HFFc6 (cell line): ENCODE measurements at regions not wholly inside any gene's neighbourhood (a gene's known extent, or its start where the extent isn't known, plus 50 kb on each side); places are given as distances from the start of the nearest gene placed in this dataset.

Source experiments
- DNase-seq: peaks from one replicate; pipeline ENCODE4 v3.0.0-alpha.2; 2018
- H3K27ac Mint-ChIP-seq: 2 replicates; pipeline ENCODE4 v1.8.0; 2020; ENCODE audit warnings: mild to moderate bottlenecking, mixed read lengths
- H3K27me3 Mint-ChIP-seq: 2 replicates; pipeline ENCODE4 v1.8.0; 2021; ENCODE audit warnings: mild to moderate bottlenecking, moderate library complexity, mixed read lengths; ENCODE audit not compliant: insufficient read depth
- H3K36me3 Mint-ChIP-seq: 2 replicates; pipeline ENCODE4 v1.8.0; 2021; ENCODE audit warnings: low read depth, mixed read lengths
- H3K4me1 Mint-ChIP-seq: 2 replicates; pipeline ENCODE4 v1.8.0; 2020; ENCODE audit warnings: low read depth, mixed read lengths
- H3K4me3 Mint-ChIP-seq: 2 replicates; pipeline ENCODE4 v1.8.0; 2020; ENCODE audit warnings: mild to moderate bottlenecking, moderate library complexity, mixed read lengths
- H3K9me3 Mint-ChIP-seq: 2 replicates; pipeline ENCODE4 v1.8.0; 2020; ENCODE audit warnings: mild to moderate bottlenecking, mixed read lengths
- TF ChIP-seq, protein P1 (sequence below): fragments of 200-600 bp; sonication (generic); IDR thresholded peaks from 2 replicates; pipeline ENCODE4 v1.5.0; 2021; ENCODE audit warnings: antibody characterized with exemption, mild to moderate bottlenecking

DNA sequence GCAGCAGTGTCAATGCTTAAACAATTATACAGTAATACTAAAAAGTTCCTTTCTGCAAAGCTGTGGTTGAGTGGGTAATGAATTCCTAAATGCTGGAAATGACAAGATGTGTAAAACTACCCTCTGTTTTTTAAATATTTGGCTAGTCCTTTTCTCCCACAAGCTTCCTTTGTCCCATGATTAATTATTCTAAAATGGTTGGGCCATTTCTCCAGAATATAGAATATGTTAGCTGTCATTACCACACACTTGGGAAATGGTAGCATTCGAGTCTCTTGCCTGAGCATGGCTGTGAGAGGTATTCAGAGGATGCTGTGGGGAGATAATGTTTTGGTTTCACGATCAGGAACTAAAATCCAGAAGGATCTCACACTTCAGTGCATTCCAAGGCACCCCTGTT lies 1185.8 kb downstream of the UQCRFS1 start:
- TF ChIP-seq, protein P1, sequence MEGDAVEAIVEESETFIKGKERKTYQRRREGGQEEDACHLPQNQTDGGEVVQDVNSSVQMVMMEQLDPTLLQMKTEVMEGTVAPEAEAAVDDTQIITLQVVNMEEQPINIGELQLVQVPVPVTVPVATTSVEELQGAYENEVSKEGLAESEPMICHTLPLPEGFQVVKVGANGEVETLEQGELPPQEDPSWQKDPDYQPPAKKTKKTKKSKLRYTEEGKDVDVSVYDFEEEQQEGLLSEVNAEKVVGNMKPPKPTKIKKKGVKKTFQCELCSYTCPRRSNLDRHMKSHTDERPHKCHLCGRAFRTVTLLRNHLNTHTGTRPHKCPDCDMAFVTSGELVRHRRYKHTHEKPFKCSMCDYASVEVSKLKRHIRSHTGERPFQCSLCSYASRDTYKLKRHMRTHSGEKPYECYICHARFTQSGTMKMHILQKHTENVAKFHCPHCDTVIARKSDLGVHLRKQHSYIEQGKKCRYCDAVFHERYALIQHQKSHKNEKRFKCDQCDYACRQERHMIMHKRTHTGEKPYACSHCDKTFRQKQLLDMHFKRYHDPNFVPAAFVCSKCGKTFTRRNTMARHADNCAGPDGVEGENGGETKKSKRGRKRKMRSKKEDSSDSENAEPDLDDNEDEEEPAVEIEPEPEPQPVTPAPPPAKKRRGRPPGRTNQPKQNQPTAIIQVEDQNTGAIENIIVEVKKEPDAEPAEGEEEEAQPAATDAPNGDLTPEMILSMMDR, result no peak
- Mint-ChIP-seq H3K4me1 (no peaks in the 10 kb centered on the region), H3K36me3 (peaks cover 3% of the 10 kb centered on the region; the same call in 1 of the 2 replicates), H3K9me3 (peaks cover 46% of the 10 kb centered on the region), H3K27me3 (no peaks in the 10 kb centered on the region), H3K4me3 (no peak overlapping the region), H3K27ac (no peak overlapping the region)
- DNase-seq, result no peak

GRCh38 chr19:28026636-28027035 lies 1186.3 kb downstream of the UQCRFS1 start:
- Mint-ChIP-seq H3K4me3 (no peak overlapping the region), H3K9me3 (peaks cover 47% of the 10 kb centered on the region), H3K4me1 (no peaks in the 10 kb centered on the region), H3K27me3 (no peaks in the 10 kb centered on the region), H3K36me3 (no peaks in the 10 kb centered on the region), H3K27ac (no peak overlapping the region)
- no peak for DNase-seq
- TF ChIP-seq, protein P1, result no peak

GRCh38 chr19:28024920-28025319 lies 1188.0 kb downstream of the UQCRFS1 start:
- H3K27ac Mint-ChIP-seq, result no peak overlapping the region
- no peaks in the 10 kb centered on the region for H3K27me3 Mint-ChIP-seq
- peaks cover 55% of the 10 kb centered on the region for H3K9me3 Mint-ChIP-seq
- no peaks in the 10 kb centered on the region for H3K4me1 Mint-ChIP-seq
- DNase-seq, result no peak
- no peak overlapping the region for H3K4me3 Mint-ChIP-seq
- no peaks in the 10 kb centered on the region for H3K36me3 Mint-ChIP-seq
- TF ChIP-seq, protein P1, result no peak

DNA sequence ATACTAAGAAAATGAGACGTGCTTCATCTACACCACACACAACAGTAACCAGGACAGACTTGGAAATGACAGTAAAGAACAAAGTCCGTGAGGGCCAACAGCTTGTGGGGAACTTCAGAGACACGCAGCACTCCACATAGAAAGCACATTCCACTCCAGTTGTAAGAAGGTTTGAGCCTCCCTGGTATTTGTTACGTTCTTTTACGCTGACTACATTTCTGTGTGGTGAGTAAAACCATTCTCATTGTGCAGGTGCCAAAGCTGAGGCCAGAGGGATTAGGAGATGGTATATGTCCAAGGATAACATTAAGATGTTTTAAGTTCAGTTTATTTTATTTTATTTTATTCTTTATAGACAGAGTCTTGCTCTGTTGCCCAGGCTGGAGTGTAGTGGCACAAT lies 1189.9 kb downstream of the UQCRFS1 start:
- Mint-ChIP-seq H3K4me3 (no peak overlapping the region), H3K27me3 (no peaks in the 10 kb centered on the region), H3K36me3 (no peaks in the 10 kb centered on the region), H3K27ac (no peak overlapping the region), H3K9me3 (peaks cover 62% of the 10 kb centered on the region), H3K4me1 (no peaks in the 10 kb centered on the region)
- DNase-seq, result no peak
- TF ChIP-seq, protein P1, result no peak

DNA sequence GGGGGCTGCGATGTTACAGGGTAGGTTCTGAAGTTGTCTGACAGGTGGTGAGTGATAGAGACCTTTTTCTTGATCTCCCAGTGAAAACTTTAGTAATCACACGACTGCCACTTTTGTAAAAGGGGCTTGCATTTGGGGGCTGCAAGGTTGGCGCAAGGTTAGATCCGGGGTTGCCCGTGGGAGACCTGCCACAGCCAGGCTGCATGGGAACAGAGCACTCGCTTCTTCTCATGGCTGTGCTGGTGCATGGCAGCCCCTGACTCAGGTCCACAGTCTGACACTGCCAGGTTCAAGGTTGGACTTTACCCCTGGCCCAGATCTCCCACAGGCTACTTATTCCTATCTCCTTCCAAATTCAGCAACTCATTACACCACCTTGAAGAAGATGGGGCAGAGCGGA lies 1190.4 kb downstream of the UQCRFS1 start:
- Mint-ChIP-seq H3K27ac (no peak overlapping the region), H3K4me1 (no peaks in the 10 kb centered on the region), H3K27me3 (no peaks in the 10 kb centered on the region), H3K9me3 (peaks cover 59% of the 10 kb centered on the region), H3K36me3 (no peaks in the 10 kb centered on the region), H3K4me3 (no peak overlapping the region)
- DNase-seq, result no peak
- TF ChIP-seq, protein P1, result no peak
